Neural cell (in vitro differentiated cells): ENCODE measurements at regions not wholly inside any gene's neighbourhood (a gene's known extent, or its start where the extent isn't known, plus 50 kb on each side); places are given as distances from the start of the nearest gene placed in this dataset.

Experiments
- H2AFZ ChIP-seq: fragments of 200-600, 300-800 bp; sonication (generic), shearing (Covaris generic); 2 replicates; pipeline ENCODE4 v1.6.0; 2014; ENCODE audit warnings: low read depth, mild to moderate bottlenecking, antibody characterized with exemption, low read length, moderate library complexity
- H3F3A ChIP-seq: fragments of 200-600 bp; shearing (Covaris generic); 2 replicates; pipeline ENCODE4 v1.6.1; 2016; ENCODE audit warnings: mild to moderate bottlenecking, moderate library complexity, mixed read lengths, antibody characterized with exemption, low read length; ENCODE audit not compliant: insufficient read depth, poor library complexity, severe bottlenecking
- H3K27ac ChIP-seq: fragments of 200-600, 300-800 bp; sonication (generic), shearing (Covaris generic); 2 replicates; pipeline ENCODE4 v1.5.1; 2014; ENCODE audit warnings: mild to moderate bottlenecking, low read length, moderate library complexity
- H3K27me3 ChIP-seq: fragments of 300-800, 200-600 bp; sonication (generic), shearing (Covaris generic); 2 replicates; pipeline ENCODE4 v1.6.0; 2014; ENCODE audit warnings: mild to moderate bottlenecking, low read depth, low read length, moderate library complexity; ENCODE audit not compliant: insufficient read depth
- H3K36me3 ChIP-seq: fragments of 300-800, 200-600 bp; sonication (generic), shearing (Covaris generic); 2 replicates; pipeline ENCODE4 v1.5.1; 2014; ENCODE audit warnings: mild to moderate bottlenecking, antibody characterized with exemption, low read length, moderate library complexity; ENCODE audit not compliant: insufficient read depth
- H3K4me2 ChIP-seq: fragments of 300-800, 200-600 bp; sonication (generic), shearing (Covaris generic); 2 replicates; pipeline ENCODE4 v1.6.0; 2014; ENCODE audit warnings: mild to moderate bottlenecking, low read length
- H3K4me3 ChIP-seq: fragments of 300-800, 200-600 bp; sonication (generic), shearing (Covaris generic); 2 replicates; pipeline ENCODE4 v1.5.1; 2014; ENCODE audit warnings: mild to moderate bottlenecking, low read length, moderate library complexity
- H3K79me2 ChIP-seq: fragments of 200-600 bp; shearing (Covaris generic); replicated peaks from 2 replicates; pipeline ENCODE4 v1.6.0; 2014; ENCODE audit warnings: mild to moderate bottlenecking, low read length, moderate library complexity; ENCODE audit not compliant: insufficient read depth
- H3K9ac ChIP-seq: fragments of 300-800, 200-600 bp; sonication (generic), shearing (Covaris generic); 2 replicates; pipeline ENCODE4 v1.6.1; 2016; ENCODE audit warnings: mild to moderate bottlenecking, low read length, mixed read lengths
- H3K9me2 ChIP-seq: fragments of 200-600 bp; shearing (Covaris generic); 2 replicates; pipeline ENCODE4 v1.6.1; 2016; ENCODE audit warnings: mild to moderate bottlenecking, low read length, mixed read lengths; ENCODE audit not compliant: insufficient read depth
- H3K9me3 ChIP-seq: fragments of 200-600, 300-800 bp; sonication (generic), shearing (Covaris generic); 2 replicates; pipeline ENCODE4 v1.6.1; 2016; ENCODE audit warnings: mild to moderate bottlenecking, mixed run types, low read length, moderate library complexity, mixed read lengths
- H4K20me1 ChIP-seq: fragments of 200-600 bp; shearing (Covaris generic); 2 replicates; pipeline ENCODE4 v1.6.1; 2016; ENCODE audit warnings: mild to moderate bottlenecking, mixed run types; ENCODE audit not compliant: insufficient read depth
- CTCF ChIP-seq: fragments of 450-650 bp; IDR thresholded peaks from 2 replicates; pipeline ENCODE4 v1.5.1; 2014; ENCODE audit warnings: antibody characterized with exemption, mild to moderate bottlenecking, moderate library complexity; ENCODE audit not compliant: poor library complexity, severe bottlenecking
- EP300 ChIP-seq: fragments of 450-650 bp; conservative IDR thresholded peaks from 2 replicates; pipeline ENCODE4 v1.6.1; 2014; ENCODE audit warnings: antibody characterized with exemption, mild to moderate bottlenecking, moderate library complexity; ENCODE audit not compliant: poor library complexity, severe bottlenecking
- EZH2 ChIP-seq: fragments of 200-600, 300-800 bp; shearing (Covaris generic), sonication (generic); IDR thresholded peaks from 2 replicates; pipeline ENCODE4 v1.6.1; 2014; ENCODE audit warnings: antibody characterized with exemption, low read length, borderline replicate concordance, mild to moderate bottlenecking; ENCODE audit not compliant: insufficient read depth, poor library complexity, severe bottlenecking
- MXI1 ChIP-seq: fragments of 450-650 bp; conservative IDR thresholded peaks from 2 replicates; pipeline ENCODE4 v1.6.1; 2014; ENCODE audit warnings: antibody characterized with exemption, mild to moderate bottlenecking; ENCODE audit not compliant: poor library complexity, severe bottlenecking
- POLR2AphosphoS5 ChIP-seq: IDR thresholded peaks from 2 replicates; pipeline ENCODE4 v1.6.1; 2012
- RAD21 ChIP-seq: fragments of 450-650 bp; conservative IDR thresholded peaks from 2 replicates; pipeline ENCODE4 v1.6.1; 2014; ENCODE audit warnings: antibody characterized with exemption, mild to moderate bottlenecking, moderate library complexity
- SMC3 ChIP-seq: fragments of 450-650 bp; conservative IDR thresholded peaks from 2 replicates; pipeline ENCODE4 v1.6.1; 2014; ENCODE audit warnings: antibody characterized with exemption, mild to moderate bottlenecking, moderate library complexity; ENCODE audit not compliant: poor library complexity
- TAF1 ChIP-seq: IDR thresholded peaks from 2 replicates; pipeline ENCODE4 v1.6.1; 2012; ENCODE audit warnings: low read depth
- TF ChIP-seq, protein P1 (sequence below): IDR thresholded peaks from 2 replicates; pipeline ENCODE4 v1.6.1; 2012; ENCODE audit warnings: borderline replicate concordance

DNA sequence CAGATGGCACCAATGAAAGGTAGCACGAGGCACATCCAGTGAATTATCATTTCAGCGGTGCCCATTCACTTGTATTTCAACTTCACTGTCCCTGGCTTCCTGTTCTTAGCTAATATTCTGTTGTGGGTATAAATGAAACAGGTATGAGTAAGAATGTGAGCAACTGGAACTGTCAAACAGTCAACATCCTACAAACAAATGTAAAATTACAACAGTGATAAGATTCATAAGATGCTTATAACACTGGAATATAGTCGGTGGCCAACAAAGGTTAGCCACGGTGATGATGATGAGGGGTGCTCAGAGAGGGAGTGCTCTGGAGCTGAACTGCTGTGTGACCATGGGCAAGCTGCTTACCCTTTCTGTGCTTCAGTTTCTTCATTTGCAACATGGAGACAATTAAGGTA lies 74.9 kb upstream of the TOX2 start:
- H3K4me2 ChIP-seq, result no peak overlapping the region
- no peaks in the 10 kb centered on the region for H3K9me2 ChIP-seq
- no peak overlapping the region for H3K4me3 ChIP-seq
- H3K27ac ChIP-seq, result no peak overlapping the region
- no peaks in the 10 kb centered on the region for H3K79me2 ChIP-seq
- no peak overlapping the region for H2AFZ ChIP-seq
- H4K20me1 ChIP-seq, result no peaks in the 10 kb centered on the region
- TF ChIP-seq CTCF (no peak), TAF1 (no peak), RAD21 (no peak), EZH2 (no peak), MXI1 (no peak), POLR2AphosphoS5 (no peak), EP300 (no peak)
- TF ChIP-seq, protein P1, sequence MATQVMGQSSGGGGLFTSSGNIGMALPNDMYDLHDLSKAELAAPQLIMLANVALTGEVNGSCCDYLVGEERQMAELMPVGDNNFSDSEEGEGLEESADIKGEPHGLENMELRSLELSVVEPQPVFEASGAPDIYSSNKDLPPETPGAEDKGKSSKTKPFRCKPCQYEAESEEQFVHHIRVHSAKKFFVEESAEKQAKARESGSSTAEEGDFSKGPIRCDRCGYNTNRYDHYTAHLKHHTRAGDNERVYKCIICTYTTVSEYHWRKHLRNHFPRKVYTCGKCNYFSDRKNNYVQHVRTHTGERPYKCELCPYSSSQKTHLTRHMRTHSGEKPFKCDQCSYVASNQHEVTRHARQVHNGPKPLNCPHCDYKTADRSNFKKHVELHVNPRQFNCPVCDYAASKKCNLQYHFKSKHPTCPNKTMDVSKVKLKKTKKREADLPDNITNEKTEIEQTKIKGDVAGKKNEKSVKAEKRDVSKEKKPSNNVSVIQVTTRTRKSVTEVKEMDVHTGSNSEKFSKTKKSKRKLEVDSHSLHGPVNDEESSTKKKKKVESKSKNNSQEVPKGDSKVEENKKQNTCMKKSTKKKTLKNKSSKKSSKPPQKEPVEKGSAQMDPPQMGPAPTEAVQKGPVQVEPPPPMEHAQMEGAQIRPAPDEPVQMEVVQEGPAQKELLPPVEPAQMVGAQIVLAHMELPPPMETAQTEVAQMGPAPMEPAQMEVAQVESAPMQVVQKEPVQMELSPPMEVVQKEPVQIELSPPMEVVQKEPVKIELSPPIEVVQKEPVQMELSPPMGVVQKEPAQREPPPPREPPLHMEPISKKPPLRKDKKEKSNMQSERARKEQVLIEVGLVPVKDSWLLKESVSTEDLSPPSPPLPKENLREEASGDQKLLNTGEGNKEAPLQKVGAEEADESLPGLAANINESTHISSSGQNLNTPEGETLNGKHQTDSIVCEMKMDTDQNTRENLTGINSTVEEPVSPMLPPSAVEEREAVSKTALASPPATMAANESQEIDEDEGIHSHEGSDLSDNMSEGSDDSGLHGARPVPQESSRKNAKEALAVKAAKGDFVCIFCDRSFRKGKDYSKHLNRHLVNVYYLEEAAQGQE, result no peak
- H3K27me3 ChIP-seq, result no peaks in the 10 kb centered on the region
- H3K36me3 ChIP-seq, result no peaks in the 10 kb centered on the region
- no peak overlapping the region for H3K9ac ChIP-seq
- H3F3A ChIP-seq, result no peaks in the 10 kb centered on the region
- H3K9me3 ChIP-seq, result no peaks in the 10 kb centered on the region

- no peaks in the 10 kb centered on the region for H3K27me3 ChIP-seq
- no peak overlapping the region for H3K27ac ChIP-seq
- no peaks in the 10 kb centered on the region for H3K9me2 ChIP-seq
- no peaks in the 10 kb centered on the region for H3K36me3 ChIP-seq
- H3K4me2 ChIP-seq, result no peak overlapping the region
- no peak overlapping the region for H3K4me3 ChIP-seq
- H3K79me2 ChIP-seq, result no peaks in the 10 kb centered on the region
- H3F3A ChIP-seq, result no peaks in the 10 kb centered on the region
- no peak overlapping the region for H3K9ac ChIP-seq
- no peak for TF ChIP-seq SMC3
- TF ChIP-seq EP300, result no peak
- TF ChIP-seq MXI1, result no peak
- TF ChIP-seq POLR2AphosphoS5, result no peak
- TF ChIP-seq EZH2, result no peak
- TF ChIP-seq, protein P1, result no peak
- no peak for TF ChIP-seq CTCF
- TF ChIP-seq RAD21, result no peak
- no peak for TF ChIP-seq TAF1
- no peaks in the 10 kb centered on the region for H3K9me3 ChIP-seq
- H4K20me1 ChIP-seq, result no peaks in the 10 kb centered on the region
- H2AFZ ChIP-seq, result no peak overlapping the region
Observed at GRCh38 chr20:43838703-43839060, 76.0 kb upstream of the TOX2 start.
